GM19025 (cell line): ENCODE measurements at regions not wholly inside any gene's neighbourhood (a gene's known extent, or its start where the extent isn't known, plus 50 kb on each side); places are given as distances from the start of the nearest gene placed in this dataset.

Experiments used
- ATAC-seq: cut with Tn5 transposase; IDR thresholded peaks from one replicate; pipeline ENCODE4 v1.9.1; 2021; ENCODE audit warnings: mild to moderate bottlenecking, low read depth, moderate library complexity; ENCODE audit not compliant: unreplicated experiment

- no peak for ATAC-seq
Measured at GRCh38 chr2:41701231-41701630, 346.6 kb upstream of the PKDCC start.

GRCh38 chr2:41703123-41703522 is 344.7 kb upstream of the PKDCC start:
- ATAC-seq: no peak

GRCh38 chr2:41705634-41706033 is 342.2 kb upstream of the PKDCC start:
- ATAC-seq: no peak

DNA sequence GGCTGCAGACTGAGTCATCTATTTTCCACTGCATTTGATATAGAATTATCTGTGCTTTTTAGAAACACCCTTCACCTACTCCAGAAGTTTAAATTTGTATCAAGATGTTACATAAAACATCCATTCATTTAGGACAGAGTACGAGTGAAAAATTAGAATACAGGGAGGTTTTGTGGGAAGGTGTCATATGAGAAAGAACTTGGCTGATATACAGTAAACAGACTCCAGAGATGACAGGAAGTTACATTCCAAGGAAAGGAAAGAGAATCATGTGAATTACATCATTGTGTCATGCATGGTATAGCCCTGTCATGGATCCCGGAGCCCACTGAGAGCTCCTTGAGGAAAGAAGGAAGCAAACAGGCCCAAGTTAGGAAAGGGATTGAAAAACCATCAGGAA is 341.5 kb upstream of the PKDCC start:
- ATAC-seq: no peak

GRCh38 chr2:41707790-41708451 is 339.9 kb upstream of the PKDCC start:
- ATAC-seq: no peak

GRCh38 chr2:41709702-41710599 is 337.9 kb upstream of the PKDCC start:
- ATAC-seq: peak; percentile 40

DNA sequence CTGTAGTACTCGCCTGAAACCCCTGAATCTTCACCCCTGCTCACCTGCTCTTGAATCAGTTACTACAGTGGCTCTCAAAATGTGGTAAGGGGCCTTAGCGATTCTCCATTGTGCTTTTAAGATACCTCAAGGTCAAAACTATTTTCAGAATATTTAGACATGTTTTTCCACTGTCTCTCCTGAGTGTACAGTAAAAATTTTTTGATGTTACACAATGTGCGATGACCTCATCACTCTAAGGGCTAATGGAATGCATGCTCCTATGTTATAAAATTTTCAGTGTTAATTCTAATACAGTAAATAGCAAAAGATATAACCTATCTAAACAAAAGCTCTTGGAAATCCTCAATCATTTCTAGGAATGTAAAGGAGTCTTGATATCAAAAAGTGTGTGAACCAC is 336.9 kb upstream of the PKDCC start:
- ATAC-seq: no peak

DNA sequence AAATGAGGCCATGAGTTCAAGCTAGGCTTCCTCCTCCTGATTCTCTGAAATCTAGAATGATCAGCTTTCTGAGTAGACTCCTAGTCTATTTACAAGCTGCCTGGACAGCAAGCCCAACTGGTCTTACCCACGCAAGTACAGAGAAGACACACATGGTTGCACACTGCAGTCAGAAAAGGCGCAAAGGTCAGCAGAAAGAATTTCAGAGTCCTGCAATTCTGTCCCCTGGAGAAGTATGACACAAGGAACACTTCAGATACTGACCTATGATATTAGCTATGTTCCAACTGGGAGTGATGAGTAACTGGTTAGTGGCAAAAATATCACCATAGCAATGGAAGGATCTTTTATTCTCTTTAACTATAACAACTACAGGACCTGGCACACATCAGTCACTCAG is 336.1 kb upstream of the PKDCC start:
- no peak for ATAC-seq

GRCh38 chr2:41716497-41716896 is 331.3 kb upstream of the PKDCC start:
- no peak for ATAC-seq

DNA sequence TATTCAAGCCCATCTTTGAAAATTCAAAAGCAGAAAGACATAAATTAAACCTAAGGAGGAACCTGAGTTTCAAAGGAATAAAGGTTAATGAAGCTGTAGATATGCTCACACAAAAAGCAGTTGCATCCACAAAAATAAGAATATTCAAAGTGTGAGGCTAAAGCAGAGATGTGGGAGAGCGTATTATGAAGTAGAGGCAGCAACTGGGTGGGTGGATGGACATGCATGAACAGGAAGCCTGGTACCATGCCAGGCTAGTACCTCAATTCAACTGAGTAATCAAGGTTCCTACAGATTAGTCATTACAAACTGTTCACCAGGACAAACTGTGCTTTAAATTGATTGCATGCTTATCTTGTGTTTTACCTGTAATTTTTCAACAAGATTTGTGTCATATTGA is 330.0 kb upstream of the PKDCC start:
- no peak for ATAC-seq

- ATAC-seq: no peak
Measured at GRCh38 chr2:41718705-41719104, 329.1 kb upstream of the PKDCC start.

DNA sequence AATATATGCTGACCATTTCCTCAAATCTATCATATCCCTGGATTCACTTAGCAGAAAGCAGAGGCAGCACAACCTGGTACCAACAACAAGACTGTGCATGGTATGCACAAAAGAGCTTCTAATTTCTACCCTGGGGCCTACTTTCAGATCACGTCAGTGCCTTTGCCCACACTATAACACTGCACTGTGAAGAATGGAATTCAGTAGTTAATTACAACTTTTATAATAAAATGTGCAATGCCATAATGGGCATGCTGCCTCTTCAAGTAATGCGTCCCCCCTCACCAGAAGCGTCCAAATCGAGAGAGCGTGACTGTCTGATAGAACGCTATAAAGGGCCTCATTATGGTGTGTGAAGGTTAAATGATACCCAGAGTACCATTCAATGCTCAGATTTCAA is 328.1 kb upstream of the PKDCC start:
- ATAC-seq: no peak

DNA sequence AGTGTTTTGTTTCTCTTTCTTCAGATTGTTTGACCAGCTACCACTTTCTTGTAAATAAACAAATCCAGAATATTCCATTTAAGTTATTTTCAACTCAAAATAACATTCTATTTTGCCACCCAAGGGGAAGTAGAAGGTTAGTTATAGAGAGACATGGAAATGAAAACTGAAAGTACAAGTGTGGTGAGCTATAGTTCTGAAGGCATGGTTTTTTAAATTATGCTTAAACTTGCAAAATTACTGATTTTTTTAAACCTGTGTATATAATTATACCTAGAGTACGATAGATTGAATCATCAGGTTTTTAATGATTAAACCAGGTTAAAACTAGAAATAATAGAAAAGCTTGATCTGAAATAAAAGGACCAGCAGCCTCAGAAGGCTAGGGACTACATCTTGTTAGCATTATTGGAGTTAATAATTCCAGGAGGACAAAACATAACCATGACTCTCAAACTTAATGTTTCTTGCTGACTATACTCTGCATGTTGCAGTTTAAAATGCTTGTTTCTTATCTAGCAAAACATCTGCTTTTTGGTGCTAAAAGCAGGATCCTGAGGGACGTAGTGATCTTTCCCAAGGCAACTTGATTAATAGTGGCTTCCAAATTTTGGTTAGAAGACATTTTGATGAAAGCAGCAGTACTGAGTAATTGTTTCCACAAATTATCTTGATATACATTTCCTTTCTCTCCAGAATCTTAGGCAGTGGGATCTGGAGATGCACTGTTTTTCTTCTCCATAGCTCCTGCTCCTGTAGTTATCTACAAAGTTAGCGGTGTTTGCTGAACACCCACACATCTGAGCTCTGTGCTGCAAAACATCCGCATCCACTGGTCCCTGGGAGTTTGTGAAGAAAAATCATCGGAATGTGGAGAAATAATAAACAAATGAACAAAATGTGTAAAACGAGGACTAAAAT is 327.2 kb upstream of the PKDCC start:
- peak; percentile 44 for ATAC-seq

DNA sequence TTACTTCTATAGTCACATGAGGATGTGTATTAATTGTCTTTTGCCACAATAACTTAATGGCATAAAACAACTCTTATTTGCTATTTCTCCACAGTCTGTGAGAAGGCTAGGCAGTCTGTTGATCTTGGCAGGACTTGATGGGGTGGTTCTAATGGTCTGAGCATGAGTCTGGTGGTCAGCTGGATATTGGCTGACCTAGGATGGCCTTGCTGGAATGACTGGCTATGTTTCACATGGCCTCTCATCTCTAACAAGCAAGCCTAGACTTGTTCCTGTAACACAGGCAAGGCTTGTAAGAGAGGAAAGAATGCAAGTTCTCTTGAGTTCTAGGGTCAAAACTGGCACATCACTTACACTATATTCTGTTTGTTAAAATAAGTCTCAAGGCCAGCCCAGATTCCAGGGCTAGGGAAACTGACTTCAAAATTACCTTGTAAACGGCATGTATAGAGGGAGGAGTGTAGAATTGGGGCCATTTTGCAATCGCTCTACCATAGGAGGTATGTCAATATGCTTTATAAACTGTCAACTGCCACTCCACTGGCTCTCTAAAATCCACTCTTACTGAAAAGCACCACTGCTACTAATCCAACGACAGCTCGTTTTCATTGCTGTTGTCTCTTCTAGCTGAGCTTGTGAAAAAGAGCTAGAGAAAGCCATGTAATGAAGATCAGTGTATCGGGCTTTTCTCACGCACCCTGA is 325.0 kb upstream of the PKDCC start:
- no peak for ATAC-seq

GRCh38 chr2:41723526-41723925 is 324.3 kb upstream of the PKDCC start:
- no peak for ATAC-seq

- ATAC-seq: no peak
Measured at GRCh38 chr2:41724465-41724864, 323.4 kb upstream of the PKDCC start.

- no peak for ATAC-seq
Measured at GRCh38 chr2:41725901-41726300, 321.9 kb upstream of the PKDCC start.

- no peak for ATAC-seq
Measured at GRCh38 chr2:41726364-41726763, 321.5 kb upstream of the PKDCC start.

DNA sequence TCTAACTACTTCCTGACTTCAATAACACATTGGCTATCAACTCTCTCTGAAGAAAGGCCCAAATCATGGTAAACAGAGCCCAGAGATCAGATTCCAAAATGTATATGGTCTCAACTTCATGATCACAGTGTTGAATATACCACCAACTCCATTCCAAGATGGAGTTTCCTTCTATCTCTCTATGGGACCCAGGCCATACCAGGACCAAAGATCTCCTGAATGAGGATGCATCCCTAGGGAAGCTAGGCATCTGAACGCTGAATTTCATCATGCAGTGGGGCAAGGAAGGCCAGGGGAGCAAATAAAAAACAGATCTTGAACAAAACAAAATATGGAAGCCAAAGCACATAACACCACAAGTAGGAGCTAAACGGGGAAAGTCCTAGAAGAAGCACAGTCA is 320.7 kb upstream of the PKDCC start:
- no peak for ATAC-seq

DNA sequence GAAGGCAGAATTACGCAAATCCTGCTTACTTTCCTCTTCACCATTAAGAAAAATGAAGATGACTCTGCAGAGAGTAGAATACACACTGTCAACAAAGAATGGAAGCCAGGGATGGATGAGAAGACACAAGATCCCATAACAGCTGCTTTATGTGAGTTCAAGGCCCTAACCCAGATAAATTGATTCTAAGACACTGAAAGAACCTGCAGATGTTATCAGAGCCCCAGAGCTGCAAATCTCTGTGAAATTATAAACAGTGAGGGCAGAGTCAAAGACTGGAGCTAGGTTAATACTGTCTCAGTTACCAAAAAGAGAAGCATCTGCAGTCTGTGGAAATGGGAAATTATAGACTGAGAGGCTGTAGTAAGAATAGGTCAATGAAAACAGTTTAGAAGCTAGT is 320.1 kb upstream of the PKDCC start:
- no peak for ATAC-seq
